ENCODE measurements at regions not wholly inside any gene's neighbourhood (a gene's known extent, or its start where the extent isn't known, plus 50 kb on each side); places are given as distances from the start of the nearest gene placed in this dataset.

DNA sequence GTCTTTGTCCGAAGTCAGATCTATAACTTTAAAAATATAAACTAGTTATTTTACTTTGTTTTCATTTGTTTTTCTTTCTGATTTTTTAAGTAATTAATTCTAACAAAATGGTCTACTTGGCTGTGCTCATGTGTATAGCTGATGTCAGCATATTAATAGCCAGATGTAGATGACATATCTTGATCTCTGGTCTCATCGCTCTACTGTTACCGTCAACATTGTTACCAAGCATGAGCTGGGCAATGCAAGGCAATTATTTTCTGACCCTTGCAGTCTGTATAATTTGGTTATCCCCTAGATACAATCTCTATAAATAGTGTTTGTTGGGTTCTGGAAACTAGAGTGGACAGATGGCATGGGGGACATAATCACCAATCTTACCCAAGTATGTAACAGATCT is 151.6 kb upstream of the PTPRK start:
- CTCF ChIA-PET: no interaction called here
- Histone ChIP-seq H3K4me3 (no peak overlapping the region), H3K4me1 (ENCODE audit: control insufficient read depth, insufficient read depth, low read length) (no peaks in the 10 kb centered on the region), H4K20me1 (ENCODE audit: control insufficient read depth, insufficient read depth) (no peaks in the 10 kb centered on the region), H3K27ac (ENCODE audit: control insufficient read depth, insufficient read depth) (no peak overlapping the region), H3K9ac (ENCODE audit: control insufficient read depth, insufficient read depth, low read length) (no peak overlapping the region), H3K36me3 (ENCODE audit: control insufficient read depth in 2 of 2, insufficient read depth in 2 of 2, low read length in 1 of 2) (no peaks in the 10 kb centered on the region), H3K4me2 (ENCODE audit: control insufficient read depth, insufficient read depth) (no peak overlapping the region), H3K9me3 (replicated peaks; ENCODE audit: control insufficient read depth, insufficient read depth, low read length) (no peaks in the 10 kb centered on the region), H3K79me2 (ENCODE audit: control insufficient read depth, insufficient read depth, low read length) (no peaks in the 10 kb centered on the region), H3K27me3 (replicated peaks in 1 of 2; ENCODE audit: control insufficient read depth in 2 of 2, insufficient read depth in 2 of 2, low read length in 1 of 2) (no peaks in the 10 kb centered on the region), H2AFZ (ENCODE audit: control insufficient read depth, low read depth, low read length) (no peak overlapping the region)
- SMC1A ChIA-PET (ENCODE audit: uncharacterized antibody, unreplicated experiment): no interaction called here
- intact Hi-C loops (cut with micrococcal nuclease; ENCODE audit: unreplicated experiment) (no loop called here), in situ Hi-C loops (cut with MboI) (no loop called here)
- POLR2A ChIA-PET: no interaction called here
- no peak for DNase-seq (ENCODE audit: low read depth, low spot score)
- WGBS (ENCODE audit: insufficient coverage, insufficient replicate concordance, low lambda C conversion rate, missing lambda C conversion rate): 77% methylated on average over 3 of the region's 3 CpGs
- TF ChIP-seq KLF5 (IDR thresholded peaks at IDR 0.05; ENCODE audit: partially characterized antibody) (no peak), PAX5 (IDR thresholded peaks at IDR 0.05; ENCODE audit: borderline replicate concordance, low read depth, low read length) (no peak), WRNIP1 (IDR thresholded peaks at IDR 0.05; ENCODE audit: borderline replicate concordance, low read depth, low read length) (no peak)
- TF ChIP-seq, protein P1, sequence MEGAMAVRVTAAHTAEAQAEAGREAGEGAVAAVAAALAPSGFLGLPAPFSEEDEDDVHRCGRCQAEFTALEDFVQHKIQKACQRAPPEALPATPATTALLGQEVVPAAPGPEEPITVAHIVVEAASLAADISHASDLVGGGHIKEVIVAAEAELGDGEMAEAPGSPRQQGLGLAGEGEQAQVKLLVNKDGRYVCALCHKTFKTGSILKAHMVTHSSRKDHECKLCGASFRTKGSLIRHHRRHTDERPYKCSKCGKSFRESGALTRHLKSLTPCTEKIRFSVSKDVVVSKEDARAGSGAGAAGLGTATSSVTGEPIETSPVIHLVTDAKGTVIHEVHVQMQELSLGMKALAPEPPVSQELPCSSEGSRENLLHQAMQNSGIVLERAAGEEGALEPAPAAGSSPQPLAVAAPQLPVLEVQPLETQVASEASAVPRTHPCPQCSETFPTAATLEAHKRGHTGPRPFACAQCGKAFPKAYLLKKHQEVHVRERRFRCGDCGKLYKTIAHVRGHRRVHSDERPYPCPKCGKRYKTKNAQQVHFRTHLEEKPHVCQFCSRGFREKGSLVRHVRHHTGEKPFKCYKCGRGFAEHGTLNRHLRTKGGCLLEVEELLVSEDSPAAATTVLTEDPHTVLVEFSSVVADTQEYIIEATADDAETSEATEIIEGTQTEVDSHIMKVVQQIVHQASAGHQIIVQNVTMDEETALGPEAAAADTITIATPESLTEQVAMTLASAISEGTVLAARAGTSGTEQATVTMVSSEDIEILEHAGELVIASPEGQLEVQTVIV (IDR thresholded peaks at IDR 0.05; ENCODE audit: borderline replicate concordance, partially characterized antibody): no peak
- TF ChIP-seq, protein P2, sequence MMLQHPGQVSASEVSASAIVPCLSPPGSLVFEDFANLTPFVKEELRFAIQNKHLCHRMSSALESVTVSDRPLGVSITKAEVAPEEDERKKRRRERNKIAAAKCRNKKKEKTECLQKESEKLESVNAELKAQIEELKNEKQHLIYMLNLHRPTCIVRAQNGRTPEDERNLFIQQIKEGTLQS (IDR thresholded peaks at IDR 0.05; ENCODE audit: borderline replicate concordance, extremely low read depth, low read depth, low read length): no peak
- BruUV-seq (replicated peaks): no TSS peak
- FAIRE-seq: no peak
- RAD21 ChIA-PET (ENCODE audit: unreplicated experiment): no interaction called here
- ATAC-seq: no peak

All from GM12878 (cell line).